ENCODE measurements at regions not wholly inside any gene's neighbourhood (a gene's known extent, or its start where the extent isn't known, plus 50 kb on each side); places are given as distances from the start of the nearest gene placed in this dataset.

GRCh38 chr4:10315638-10316037, 141.6 kb downstream of the ZNF518B start:
- DNase-seq (no peak), ATAC-seq (ENCODE audit: low read depth) (no peak)
- H3K9me1 ChIP-seq (ENCODE audit: insufficient read depth, low read length) = no peaks in the 10 kb centered on the region
- intact Hi-C loops (cut with micrococcal nuclease) = no loop called here
- H4K91ac ChIP-seq (ENCODE audit: insufficient read depth, low read depth, low read length) = no peak overlapping the region
- dilution Hi-C loops (cut with HindIII; ENCODE audit: low sequenced_read_pairs, unreplicated experiment) = no loop called here
- H3K4me2 ChIP-seq (ENCODE audit: low read depth, low read length) = no peak overlapping the region
- no peak overlapping the region for H3K23ac ChIP-seq (ENCODE audit: low read depth, low read length)
- TF ChIP-seq MAFK (IDR thresholded peaks at IDR 0.05; ENCODE audit: low read depth, low read length) = no peak
- no peak for TF ChIP-seq NFE2L2 (IDR thresholded peaks at IDR 0.05; ENCODE audit: low read depth, low read length)
- H2AFZ ChIP-seq (replicated peaks; ENCODE audit: low read length, poor library complexity) = no peak overlapping the region
- H3K4me3 ChIP-seq (ENCODE audit: insufficient read depth, low read depth, low read length) = no peak overlapping the region
- H2BK15ac ChIP-seq (ENCODE audit: low read depth, low read length) = no peak overlapping the region
- WGBS, 2 experiments (ENCODE audit: extremely low coverage in 2 of 2, insufficient read length in 1 of 2) = no CpG with 5 or more reads among the region's 4 CpGs
- H2AK5ac ChIP-seq (ENCODE audit: low read depth, low read length) = no peak overlapping the region
- no peak overlapping the region for H3K14ac ChIP-seq (replicated peaks; ENCODE audit: low read depth, low read length)
- H2BK20ac ChIP-seq (ENCODE audit: low read depth, low read length) = no peak overlapping the region
- no peak overlapping the region for H3K56ac ChIP-seq (ENCODE audit: extremely low read depth, insufficient read depth, low read length)
- H3K36me3 ChIP-seq (ENCODE audit: control insufficient read depth, insufficient read depth, low read length) = no peaks in the 10 kb centered on the region
- no peak overlapping the region for H3K9ac ChIP-seq (ENCODE audit: low read depth, low read length)
- ChIA-PET CTCF (no interaction called here), POLR2A (ENCODE audit: unreplicated experiment) (no interaction called here)
- H3K18ac ChIP-seq (ENCODE audit: low read depth, low read length) = no peak overlapping the region
- in situ Hi-C loops (cut with MboI; ENCODE audit: low sequenced_read_pairs) = no loop called here
- no peak overlapping the region for H4K5ac ChIP-seq (ENCODE audit: low read depth, low read length)
- BruUV-seq (replicated peaks) = no TSS peak
- H2BK120ac ChIP-seq (ENCODE audit: low read depth, low read length) = no peak overlapping the region
- no peaks in the 10 kb centered on the region for H3K27me3 ChIP-seq (ENCODE audit: control insufficient read depth, insufficient read depth, low read length)
- H2AK9ac ChIP-seq (replicated peaks; ENCODE audit: low read depth, low read length, poor library complexity) = no peak overlapping the region
- no peak overlapping the region for H2BK5ac ChIP-seq (ENCODE audit: low read depth, low read length, poor library complexity, severe bottlenecking)
- no peak overlapping the region for H3K4ac ChIP-seq (ENCODE audit: low read depth, low read length)
- no peaks in the 10 kb centered on the region for H3K79me1 ChIP-seq (ENCODE audit: low read depth in 1 of 2, low read length in 2 of 2)
- H3K27ac ChIP-seq (ENCODE audit: insufficient read depth, low read length) = no peak overlapping the region
- H3K9me3 ChIP-seq (ENCODE audit: control insufficient read depth, insufficient read depth, low read length) = peaks cover 1% of the 10 kb centered on the region; the same call in 1 of the 2 replicates
- H4K20me1 ChIP-seq (ENCODE audit: insufficient read depth, low read length) = no peaks in the 10 kb centered on the region
- H3K4me1 ChIP-seq (ENCODE audit: control insufficient read depth, insufficient read depth, low read length) = no peaks in the 10 kb centered on the region
- no peak overlapping the region for H4K8ac ChIP-seq (ENCODE audit: low read depth in 2 of 2, low read length in 2 of 2)
